NCI-H1930 (cell line): ENCODE measurements at regions not wholly inside any gene's neighbourhood (a gene's known extent, or its start where the extent isn't known, plus 50 kb on each side); places are given as distances from the start of the nearest gene placed in this dataset.

ENCODE experiments used
- DNase-seq, 2 experiments: peaks; one replicate each; lab custom pipeline; 2025; lab: John Stamatoyannopoulos, UW

DNA sequence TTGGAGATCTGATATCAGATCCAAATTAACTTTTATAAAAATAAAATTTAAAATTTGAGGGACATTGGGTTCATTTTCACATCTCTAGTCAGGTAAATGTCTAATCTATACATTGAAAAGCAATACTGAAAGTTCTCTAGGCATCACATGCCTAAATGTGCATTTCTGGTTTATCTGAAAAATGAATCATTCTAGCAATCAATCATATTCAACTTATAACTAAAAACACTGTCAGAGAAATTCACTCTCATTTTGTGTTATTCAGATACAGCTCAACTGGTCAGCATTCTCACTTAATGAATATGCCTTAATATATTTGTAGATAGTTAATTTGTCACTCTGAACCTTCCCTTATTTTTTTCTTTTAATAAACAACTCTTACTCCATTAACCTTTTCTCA is 243.2 kb downstream of the CASP12 start:
- no peak for DNase-seq

DNA sequence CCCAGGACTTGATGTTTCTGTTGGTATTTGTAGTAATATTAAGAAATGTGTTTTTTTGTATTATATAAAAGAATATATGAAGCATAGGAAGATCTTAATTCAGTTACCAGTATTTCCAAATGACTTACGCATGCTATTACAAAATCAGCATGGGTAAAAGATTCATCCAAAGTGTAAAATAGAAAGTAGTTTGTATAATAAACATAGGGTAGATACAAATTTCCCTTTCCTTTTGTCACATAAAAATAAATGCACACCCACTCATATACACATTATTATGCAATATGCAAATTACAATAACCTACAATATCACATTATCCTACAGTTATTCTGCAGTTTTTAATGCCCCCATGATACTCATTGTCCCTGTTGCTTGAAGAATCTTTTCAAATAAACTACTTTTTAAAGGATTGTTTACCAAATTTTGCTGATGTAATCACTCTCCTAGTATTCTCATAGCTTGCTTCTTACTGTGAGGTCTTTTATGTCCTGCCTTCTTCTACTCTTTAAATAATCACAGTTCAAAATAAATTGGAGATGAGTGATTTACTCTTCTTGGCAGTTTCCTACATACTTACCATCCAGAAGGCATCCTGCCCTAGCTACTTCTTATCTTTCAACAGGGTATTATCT is 244.0 kb downstream of the CASP12 start:
- no peak for DNase-seq

DNA sequence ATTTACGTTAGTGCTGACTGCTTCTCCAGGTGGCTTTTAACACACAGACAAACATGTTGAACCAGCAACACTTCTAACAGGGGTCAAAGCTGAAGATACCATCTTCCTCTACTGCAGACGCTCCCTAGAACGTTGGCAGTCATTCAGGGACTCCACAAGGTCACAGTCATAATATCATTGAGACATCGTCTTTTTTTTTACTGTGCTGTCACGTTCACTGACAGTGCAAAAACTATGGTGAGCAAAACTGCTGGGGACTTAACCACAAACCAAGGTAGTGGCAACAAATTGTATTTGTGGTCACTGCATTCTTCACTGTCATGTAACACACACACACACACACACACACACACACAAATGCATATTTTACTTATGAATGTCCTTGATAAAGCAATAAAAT is 244.9 kb downstream of the CASP12 start:
- no peak for DNase-seq

DNA sequence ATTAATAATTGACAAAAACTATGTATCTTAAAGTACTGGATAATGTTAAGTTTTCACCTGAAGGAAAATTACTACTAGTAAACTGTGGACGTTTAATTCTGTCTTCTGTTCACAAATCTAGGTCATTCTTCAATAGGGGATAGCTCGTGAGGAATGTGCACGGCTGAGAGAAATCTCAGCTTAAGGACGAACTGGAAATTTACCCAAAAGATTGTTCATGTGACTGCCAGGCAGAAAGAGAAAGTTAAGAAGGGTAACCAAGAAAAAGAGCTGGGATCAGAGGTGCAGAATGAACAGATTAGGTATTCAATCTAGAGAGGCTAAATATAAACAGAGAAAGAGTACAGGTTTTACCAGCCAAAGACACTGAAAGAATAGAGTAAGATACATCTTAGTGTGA is 245.3 kb downstream of the CASP12 start:
- DNase-seq, result no peak

DNA sequence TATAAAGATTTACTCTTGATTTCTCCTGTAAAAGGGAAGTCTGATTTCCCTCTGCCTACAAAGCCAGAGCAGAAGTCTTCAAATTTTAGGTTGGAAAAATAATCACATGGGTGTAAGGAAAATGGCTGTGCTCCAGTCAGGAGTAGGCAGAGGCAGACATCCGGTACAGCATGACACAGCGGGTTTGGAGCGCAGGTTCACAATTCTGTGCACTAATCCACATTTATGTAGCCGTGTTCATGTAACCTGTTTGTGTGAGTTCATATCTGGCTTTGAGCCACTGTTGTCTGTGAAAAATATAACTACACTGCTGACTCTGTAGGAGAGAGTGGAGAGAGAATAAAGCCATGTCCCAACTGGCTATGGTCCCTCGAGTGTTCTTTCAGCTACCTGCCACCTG is 248.0 kb downstream of the CASP12 start:
- DNase-seq, result no peak

DNA sequence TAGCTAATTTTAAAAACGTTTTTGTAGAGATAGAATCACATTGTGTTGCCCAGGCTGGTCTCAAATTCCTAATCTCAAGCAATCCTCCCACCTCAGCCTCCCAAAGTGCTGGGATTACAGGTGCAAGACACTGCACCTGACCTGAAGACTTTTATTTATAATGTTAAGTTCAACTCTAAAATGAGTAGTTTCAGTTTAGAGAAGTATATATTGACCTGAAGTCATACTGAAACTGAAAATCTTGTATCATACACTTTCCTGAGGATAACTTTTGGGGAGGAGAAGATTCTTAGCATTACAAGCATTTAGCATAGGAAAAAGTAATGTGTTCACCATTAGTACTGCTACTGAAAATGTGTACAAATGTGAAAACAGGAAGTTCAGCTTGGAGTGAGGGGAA is 249.3 kb downstream of the CASP12 start:
- DNase-seq, result no peak

DNA sequence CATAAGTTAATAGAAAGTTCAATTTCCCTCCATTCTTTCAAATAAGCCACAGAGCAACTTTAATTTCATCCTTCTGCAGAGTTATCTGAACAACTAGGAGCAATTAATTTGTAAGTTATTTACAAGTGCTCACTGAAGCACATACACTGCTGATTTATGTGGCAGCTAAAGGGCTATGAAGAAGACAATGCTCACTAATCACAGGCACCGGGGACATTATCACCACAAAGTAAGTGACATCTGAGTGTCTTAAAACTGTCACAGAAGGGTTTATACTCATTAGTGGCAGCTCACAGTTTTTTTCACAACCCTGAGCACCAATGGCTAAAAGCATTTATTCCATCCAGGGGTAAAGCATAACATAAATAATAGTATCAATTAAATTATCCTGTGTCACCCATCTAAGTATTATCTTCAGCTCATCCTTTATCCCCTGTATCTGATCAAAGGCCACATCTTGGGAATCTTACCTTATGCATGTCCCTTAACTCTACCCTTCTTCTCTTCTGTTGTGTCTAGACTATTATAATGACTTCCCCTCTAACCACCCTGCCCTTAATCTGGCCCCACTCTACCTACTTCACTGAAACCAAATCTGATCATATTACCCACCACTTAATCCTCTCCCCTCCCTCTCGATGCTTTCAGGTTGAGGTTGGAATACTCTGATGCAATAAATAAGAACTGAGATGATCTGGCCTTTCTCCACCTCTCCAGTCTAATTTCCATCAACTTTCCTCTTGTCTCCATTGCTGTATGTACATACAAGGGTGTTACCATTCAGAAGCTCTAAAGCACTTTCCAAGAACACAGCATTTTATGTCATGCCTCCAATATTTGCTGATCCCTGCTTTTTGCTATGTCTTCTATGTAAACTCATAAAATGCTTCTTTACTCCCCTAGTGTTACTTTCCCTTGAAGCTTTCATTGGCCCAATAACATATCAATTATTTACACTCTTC is 252.7 kb downstream of the CASP12 start:
- no peak for DNase-seq

DNA sequence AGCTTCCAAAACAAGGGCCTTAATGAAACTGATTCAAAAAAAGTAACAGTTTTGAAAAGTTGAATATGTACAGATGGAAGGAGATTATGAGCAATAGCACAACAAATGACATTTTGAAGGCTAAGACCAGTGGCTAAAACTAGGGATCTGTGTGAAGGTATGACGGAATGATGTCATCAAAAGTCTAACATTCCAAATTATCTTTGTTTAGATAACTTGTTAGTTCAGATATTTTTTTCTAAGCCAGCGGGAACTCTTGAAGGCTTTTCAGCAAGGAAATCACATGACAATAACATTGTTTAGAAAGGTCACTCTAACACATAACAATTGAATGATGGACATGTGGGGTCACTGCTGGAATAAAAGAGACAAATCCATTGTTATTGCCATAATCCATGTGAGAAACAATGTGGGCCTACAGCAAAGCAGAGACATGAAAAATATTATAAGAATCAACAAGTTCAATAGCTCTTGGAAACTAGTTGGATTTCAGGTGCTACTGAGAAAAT is 260.5 kb downstream of the CASP12 start:
- DNase-seq, result no peak

DNA sequence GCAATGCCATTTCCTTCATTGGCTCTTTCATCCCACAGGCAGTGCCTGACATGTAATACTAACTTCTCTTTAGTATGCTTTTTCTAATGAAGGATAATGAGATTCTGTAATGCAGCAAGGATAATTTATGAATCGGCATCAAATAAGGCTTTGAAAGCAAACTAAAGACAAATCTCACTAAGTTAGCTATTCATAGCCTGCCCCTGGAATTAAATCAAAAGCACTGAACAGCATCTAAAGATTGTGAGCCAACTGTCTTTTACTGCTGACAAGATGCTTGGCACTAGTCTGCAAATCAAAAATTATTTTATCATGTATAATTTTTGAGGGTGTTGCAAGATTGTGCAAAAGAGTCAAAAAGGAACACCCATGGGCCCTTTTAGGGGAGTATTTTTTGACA is 265.0 kb downstream of the CASP12 start:
- no peak for DNase-seq

DNA sequence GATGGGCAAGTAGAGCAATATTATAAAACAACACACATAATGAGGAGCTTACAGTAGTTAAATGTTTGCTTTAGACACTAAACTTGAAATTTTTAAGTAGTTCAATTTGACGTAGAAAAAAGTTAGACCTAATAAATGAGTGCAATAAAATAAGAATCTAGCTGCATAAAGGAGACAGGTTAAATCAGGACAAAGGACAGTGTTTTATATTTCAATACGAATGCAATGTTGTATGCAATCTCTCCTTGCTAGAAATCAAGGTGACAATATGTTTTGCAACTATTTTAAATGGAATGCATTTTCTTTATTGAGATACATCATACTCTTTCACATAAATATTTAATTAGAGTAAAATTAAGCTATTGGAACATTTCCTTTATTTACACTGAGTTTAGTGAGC is 267.9 kb downstream of the CASP12 start:
- DNase-seq, result no peak

DNA sequence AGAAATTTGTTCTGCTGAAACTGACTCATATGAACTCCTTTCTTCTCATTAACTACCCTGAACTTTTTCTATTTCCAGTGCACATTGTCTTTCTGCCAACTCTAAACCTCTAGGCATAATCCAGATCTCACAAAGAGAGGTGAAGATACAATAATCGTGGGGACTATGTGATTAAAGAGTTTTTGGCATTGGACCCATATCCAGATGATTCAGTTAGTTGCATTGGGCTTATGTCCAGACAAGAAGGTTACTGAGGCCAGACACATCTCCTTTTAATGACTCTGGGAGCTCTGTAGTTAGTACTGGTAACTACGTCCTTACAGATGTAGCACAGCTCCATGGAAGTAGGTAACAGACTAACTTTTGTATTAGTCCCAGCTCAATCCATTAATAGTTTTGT is 273.0 kb downstream of the CASP12 start:
- no peak for DNase-seq

DNA sequence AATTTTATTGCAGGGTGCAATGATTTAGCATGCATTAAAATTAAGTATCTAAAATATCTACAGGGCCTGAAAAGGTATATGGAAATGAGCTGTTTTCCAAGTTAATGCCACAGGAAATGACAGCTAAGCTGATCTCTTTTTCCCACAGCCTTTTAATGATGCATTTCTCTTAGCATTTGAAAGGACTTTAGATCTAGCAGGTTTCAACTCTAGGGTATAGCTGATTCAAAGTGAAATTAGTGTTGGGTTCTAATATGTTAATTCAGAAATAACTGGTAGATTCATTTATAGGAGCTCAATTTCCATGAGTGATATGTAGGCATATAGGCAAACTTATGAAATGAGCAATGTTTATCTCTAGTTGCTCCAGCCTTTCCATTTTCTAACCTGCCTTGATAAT is 274.2 kb downstream of the CASP12 start:
- no peak for DNase-seq

DNA sequence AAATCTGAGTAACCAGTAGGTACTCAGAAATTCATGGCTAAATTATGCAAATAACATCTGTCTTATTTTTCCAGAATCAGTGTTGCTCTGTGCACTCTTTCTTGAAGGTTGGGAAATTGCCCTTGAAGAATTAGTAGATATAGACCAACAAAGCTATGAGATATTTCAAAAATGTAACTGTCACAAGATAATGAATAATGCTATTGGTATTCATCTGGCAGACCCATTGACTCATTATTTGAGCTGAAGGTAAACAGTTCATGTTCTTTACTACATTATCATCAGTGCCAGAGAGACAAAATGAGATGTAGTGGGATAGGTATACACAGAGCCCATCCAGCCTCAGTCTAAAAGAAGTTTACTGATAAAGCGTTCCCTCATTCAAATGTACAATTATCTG is 274.7 kb downstream of the CASP12 start:
- no peak for DNase-seq

DNA sequence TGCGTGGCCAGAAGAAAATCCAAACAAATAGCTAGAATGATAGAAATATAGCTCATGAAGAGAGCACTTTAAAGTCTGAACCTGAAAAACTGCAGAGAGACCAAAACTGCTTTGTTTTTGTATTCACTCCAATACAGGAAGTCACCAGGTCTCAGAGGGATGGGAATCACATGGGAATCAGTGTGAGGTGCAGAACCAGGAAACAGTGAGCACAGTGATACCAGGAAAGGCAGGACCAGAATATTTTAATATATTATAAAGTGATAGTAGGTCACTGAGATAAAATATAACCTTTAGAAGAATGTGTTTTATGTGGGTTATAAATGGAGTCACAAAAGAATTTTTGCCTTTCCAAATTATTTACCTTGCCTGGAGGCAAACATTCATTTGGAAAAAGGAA is 277.3 kb downstream of the CASP12 start:
- no peak for DNase-seq

DNA sequence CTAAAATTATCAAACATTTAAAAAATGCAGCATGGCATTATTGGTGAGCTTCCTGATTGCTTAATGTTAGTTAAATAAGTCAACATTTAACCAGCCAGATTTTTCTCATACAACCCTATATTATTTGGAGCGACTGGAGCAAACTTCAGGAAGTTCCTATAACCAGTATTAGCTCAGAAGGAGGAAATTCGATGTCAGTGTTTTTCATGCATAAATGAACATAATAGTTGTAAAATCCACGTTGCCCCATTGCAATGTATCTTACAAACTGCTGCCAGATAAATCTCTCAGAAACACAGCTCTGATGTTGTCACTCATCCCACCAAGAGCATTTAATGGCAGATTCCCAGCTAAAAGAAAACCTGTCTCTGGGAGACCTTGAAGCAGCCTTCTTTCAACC is 278.5 kb downstream of the CASP12 start:
- no peak for DNase-seq

DNA sequence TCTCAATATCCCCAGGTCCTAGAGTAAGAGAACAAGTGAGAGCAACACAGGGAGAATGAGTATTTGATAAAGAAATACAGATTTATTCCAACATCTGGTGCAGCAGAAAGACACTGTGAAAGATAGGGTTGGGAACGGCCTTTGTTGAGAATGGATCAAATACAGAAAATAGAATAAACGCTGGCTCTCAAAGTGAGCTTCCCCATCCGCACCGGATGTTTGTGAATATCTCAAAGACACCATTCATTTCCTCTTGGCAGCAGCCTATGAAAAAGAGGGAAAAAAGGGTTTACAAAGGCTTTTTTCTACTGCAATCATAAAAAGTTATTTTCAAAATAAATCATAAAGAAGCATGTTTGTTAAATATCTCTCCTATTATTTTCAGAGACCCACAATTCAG is 279.3 kb downstream of the CASP12 start:
- DNase-seq, result no peak

DNA sequence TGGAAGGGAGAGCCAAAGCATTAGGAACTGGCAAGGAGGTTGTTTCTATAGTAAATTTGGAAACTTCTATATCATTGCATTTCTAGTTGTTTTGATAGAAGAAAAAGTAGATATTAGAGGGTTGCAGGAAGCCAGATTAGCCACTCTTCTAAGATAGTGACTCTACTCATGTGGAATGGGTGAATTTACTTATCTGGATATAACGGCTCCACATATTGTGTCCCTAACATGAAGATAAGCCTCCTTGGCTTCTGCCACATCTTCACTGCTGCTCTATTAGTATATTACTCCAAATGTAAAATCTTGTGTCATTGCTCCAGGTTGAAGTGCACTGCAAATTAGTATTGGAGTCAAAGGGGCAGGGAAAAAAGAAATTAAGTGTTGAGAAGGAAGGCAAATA is 283.3 kb downstream of the CASP12 start:
- DNase-seq, result no peak

DNA sequence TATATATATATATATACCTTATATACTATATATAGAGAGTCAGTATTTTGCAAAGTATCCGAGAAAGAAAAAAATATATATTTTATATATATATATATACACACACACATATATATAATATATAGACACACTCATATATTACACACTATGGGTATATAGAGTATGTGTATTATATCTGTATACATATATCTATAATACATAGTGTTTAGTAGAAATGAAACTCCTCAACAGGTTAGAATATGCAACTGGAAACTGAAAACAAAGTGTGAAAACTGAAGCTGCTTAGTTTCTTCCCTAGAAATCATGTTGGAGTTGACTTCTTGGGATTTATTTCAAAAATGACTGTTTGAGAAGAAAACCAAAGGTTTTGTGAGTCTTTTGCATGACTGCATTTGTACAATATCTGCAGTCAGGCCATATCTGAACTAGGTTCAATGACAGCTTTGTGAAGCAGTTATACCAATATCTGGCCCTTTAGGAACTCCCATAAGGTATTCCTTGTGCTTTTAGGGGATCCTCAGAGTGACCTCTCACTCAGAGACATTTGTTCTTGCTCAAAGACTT is 284.1 kb downstream of the CASP12 start:
- no peak for DNase-seq

DNA sequence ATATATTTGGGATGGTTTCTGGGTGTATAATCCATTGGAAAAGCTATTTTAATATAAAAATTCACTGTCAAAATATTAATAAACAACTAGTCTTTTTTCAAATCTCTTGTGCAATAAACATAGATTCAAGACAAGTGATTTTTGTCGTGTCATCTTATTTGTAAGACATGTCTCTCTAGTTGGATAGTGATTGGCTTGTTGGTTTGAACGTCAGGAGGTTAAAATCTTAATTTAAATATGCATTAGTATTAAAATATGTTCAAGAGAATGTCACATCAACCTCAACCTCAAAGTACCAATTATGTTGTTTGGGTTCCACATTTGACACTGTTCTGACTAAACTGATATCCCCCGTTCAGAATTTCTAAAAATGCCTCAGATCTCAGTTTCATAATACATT is 287.6 kb downstream of the CASP12 start:
- no peak for DNase-seq

DNA sequence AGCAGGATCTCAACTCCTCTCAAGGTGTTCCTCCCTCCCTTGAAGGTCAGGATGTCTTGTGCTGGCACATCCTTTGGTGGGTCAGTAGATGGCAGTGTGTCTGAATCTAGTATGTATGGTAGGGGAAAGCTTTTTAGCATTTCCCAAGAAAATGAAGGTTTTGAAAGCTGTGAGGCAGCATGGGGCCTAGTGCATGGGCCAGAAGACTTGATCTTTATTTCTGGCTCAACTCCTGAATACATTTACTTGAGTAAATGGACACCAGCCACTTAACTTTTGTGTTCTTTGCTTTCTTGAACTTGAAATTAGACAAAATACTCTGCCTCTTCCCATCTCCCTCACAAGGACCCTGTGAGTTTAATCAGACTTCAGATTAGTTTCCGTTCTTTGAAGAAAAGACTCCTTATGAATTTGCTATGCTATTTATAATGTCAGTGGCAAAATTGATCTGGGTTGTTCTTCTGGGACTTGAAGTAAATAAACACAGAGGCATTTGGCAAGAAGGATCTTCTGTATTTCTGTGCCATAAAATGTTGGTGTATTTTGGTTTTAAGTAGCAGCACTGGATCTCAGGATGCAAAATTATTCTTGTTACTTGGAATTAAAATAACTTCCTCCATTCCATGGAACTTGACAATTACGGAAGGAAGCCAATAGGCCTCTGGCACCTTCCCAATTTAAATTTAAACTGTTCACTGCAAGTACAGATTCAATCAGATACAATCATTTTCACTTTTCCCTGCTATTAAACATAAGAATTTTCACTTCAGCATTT is 288.8 kb downstream of the CASP12 start:
- DNase-seq, result peak in 1 of 2 experiments; percentile 12

DNA sequence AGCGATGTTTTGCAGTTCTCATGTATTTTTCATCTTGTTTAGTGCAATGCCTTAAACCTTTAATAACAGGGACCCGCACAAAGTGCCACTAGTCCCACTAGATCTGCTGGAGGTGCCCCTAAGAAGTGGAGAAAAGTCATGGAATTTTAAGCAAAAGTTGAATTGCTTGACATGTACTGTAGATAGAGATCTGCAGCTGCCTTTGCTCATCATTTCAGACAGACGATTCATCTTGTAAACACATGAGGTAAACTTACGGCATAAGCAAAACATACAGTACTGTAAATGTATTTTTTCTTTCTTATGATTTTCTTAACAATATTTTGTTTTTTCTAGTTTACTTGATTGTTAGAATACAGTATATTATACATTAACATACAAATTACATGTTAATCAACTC is 295.6 kb downstream of the CASP12 start:
- DNase-seq, result no peak

DNA sequence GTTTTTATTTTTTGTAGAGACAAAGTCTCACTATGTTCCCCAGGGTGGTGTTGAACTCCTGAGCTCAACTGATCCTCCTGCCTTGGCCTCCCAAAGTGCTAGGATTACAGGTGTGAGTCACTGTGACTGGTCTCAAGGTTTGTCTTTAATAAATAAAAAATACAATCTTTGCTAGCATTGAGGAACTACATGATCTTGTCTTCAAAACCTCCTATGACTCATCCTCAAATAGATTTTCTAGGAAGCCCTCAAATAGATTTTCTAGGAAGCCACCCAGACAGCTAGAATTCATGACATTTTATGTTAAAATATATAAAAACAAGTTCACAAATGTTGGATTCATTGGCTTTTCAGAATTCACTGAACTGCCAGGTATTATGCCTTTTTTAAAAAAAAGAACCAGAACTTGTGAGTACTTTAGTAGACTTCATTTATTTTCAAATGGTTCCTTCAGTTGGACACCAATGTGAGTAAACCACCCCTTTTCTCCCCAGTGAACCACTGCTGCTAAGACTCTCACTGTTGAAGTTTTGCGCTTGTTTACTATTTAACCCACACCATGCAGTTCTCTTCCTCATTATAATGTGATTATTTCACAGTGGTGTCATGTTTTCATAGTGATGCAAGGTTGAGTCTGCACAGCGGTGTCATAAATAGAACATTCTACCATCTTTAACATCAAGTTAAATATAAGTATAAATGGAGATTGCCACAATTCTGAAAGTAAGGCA is 303.9 kb downstream of the CASP12 start:
- no peak for DNase-seq
